NCI-H1436 treated with DMSO at 0.1 percent for 48 hours (cell line): ENCODE measurements at regions not wholly inside any gene's neighbourhood (a gene's known extent, or its start where the extent isn't known, plus 50 kb on each side); places are given as distances from the start of the nearest gene placed in this dataset.
"Not testable (repeated sequence)": the region's sequence is repeated elsewhere in the genome, so short reads cannot be mapped to it uniquely, and the experiment has no call there.

Experiments used
- DNase-seq: peaks from one replicate; lab custom pipeline; 2025; lab: John Stamatoyannopoulos, UW

GRCh38 chr2:239819091-239819973 is 205.8 kb downstream of the NDUFA10 start:
- no peak for DNase-seq

- no peak for DNase-seq
These were observed 206.6 kb downstream of the NDUFA10 start for GRCh38 chr2:239818531-239819011.

- no peak for DNase-seq
These were observed 207.1 kb downstream of the NDUFA10 start for GRCh38 chr2:239818086-239818485.

- DNase-seq = not testable (repeated sequence)
These were observed 207.6 kb downstream of the NDUFA10 start for GRCh38 chr2:239817468-239818031.

GRCh38 chr2:239816576-239817467 is 208.3 kb downstream of the NDUFA10 start:
- no peak for DNase-seq

GRCh38 chr2:239815671-239816070 is 209.5 kb downstream of the NDUFA10 start:
- no peak for DNase-seq

- DNase-seq = no peak
These were observed 210.1 kb downstream of the NDUFA10 start for GRCh38 chr2:239814861-239815601.

- no peak for DNase-seq
These were observed 210.9 kb downstream of the NDUFA10 start for GRCh38 chr2:239814116-239814860.

GRCh38 chr2:239813261-239814115 is 211.7 kb downstream of the NDUFA10 start:
- DNase-seq = no peak

- no peak for DNase-seq
These were observed 213.2 kb downstream of the NDUFA10 start for GRCh38 chr2:239811806-239812560.

- no peak for DNase-seq
These were observed 213.9 kb downstream of the NDUFA10 start for GRCh38 chr2:239811111-239811781.

- DNase-seq = no peak
These were observed 215.8 kb downstream of the NDUFA10 start for GRCh38 chr2:239809391-239809790.

GRCh38 chr2:239807568-239807967 is 217.6 kb downstream of the NDUFA10 start:
- no peak for DNase-seq

- no peak for DNase-seq
These were observed 218.2 kb downstream of the NDUFA10 start for GRCh38 chr2:239806758-239807434.

- no peak for DNase-seq
These were observed 218.9 kb downstream of the NDUFA10 start for GRCh38 chr2:239806276-239806675.

GRCh38 chr2:239805414-239805813 is 219.7 kb downstream of the NDUFA10 start:
- no peak for DNase-seq

- DNase-seq = no peak
These were observed 220.2 kb downstream of the NDUFA10 start for GRCh38 chr2:239805043-239805329.
